Peyer's patch (tissue), 4 donors: ENCODE measurements at regions not wholly inside any gene's neighbourhood (a gene's known extent, or its start where the extent isn't known, plus 50 kb on each side); places are given as distances from the start of the nearest gene placed in this dataset.

Experiments used
- CTCF ChIP-seq, 6 experiments: fragments of 450-650 bp in 4 of 6; fragments of 200-600 bp in 2 of 6; sonication (generic) in 1 of 6; IDR thresholded peaks; one replicate each; pipeline ENCODE4 v1.5.1; 2017 to 2019; ENCODE audit warnings: antibody characterized with exemption in 6 of 6, mild to moderate bottlenecking in 3 of 6, moderate library complexity in 1 of 6
- POLR2A ChIP-seq, 2 donors: fragments of 450-650 bp; IDR thresholded peaks; one replicate each; pipeline ENCODE4 v1.5.1; 2017; ENCODE audit warnings: antibody characterized with exemption in 2 of 2, mild to moderate bottlenecking in 2 of 2, moderate library complexity in 2 of 2

- TF ChIP-seq CTCF (IDR thresholded peaks at IDR 0.05) (no peak), POLR2A (IDR thresholded peaks at IDR 0.05) (no peak)
These were observed 424.6 kb downstream of the METTL4 start for GRCh38 chr18:2146754-2147153.
